ENCODE measurements at regions not wholly inside any gene's neighbourhood (a gene's known extent, or its start where the extent isn't known, plus 50 kb on each side); places are given as distances from the start of the nearest gene placed in this dataset.

DNA sequence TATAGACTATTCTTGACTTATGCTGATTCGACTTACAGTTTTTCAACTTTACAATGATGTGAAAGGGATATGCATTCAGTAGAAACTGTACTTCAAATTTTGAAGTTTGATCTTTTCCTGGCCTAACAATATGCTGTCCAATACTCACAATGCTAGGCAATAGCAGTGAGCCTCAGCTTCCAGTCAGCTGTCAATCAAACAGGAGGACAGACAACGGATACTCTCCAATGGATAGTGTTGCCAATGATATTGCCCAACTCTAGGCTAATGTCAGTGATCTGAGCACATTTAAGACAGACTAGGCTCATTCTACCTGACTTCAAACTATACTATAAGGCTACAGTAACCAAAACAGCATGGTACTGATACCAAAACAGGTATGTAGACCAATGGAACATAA, 55.0 kb upstream of the ZNF280D start:
- Mint-ChIP-seq H3K36me3 (no peaks in the 10 kb centered on the region), H3K9me3 (peaks cover 33% of the 10 kb centered on the region), H3K4me3 (no peak overlapping the region), H3K27me3 (ENCODE audit: low read depth) (no peaks in the 10 kb centered on the region), H3K27ac (no peak overlapping the region), H3K4me1 (no peaks in the 10 kb centered on the region)
- no peak for DNase-seq (ENCODE audit: low spot score in 2 of 2, unreplicated experiment in 2 of 2)
- TF ChIP-seq, protein P1, sequence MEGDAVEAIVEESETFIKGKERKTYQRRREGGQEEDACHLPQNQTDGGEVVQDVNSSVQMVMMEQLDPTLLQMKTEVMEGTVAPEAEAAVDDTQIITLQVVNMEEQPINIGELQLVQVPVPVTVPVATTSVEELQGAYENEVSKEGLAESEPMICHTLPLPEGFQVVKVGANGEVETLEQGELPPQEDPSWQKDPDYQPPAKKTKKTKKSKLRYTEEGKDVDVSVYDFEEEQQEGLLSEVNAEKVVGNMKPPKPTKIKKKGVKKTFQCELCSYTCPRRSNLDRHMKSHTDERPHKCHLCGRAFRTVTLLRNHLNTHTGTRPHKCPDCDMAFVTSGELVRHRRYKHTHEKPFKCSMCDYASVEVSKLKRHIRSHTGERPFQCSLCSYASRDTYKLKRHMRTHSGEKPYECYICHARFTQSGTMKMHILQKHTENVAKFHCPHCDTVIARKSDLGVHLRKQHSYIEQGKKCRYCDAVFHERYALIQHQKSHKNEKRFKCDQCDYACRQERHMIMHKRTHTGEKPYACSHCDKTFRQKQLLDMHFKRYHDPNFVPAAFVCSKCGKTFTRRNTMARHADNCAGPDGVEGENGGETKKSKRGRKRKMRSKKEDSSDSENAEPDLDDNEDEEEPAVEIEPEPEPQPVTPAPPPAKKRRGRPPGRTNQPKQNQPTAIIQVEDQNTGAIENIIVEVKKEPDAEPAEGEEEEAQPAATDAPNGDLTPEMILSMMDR (IDR thresholded peaks at IDR 0.05; ENCODE audit: unreplicated experiment), result no peak

DNA sequence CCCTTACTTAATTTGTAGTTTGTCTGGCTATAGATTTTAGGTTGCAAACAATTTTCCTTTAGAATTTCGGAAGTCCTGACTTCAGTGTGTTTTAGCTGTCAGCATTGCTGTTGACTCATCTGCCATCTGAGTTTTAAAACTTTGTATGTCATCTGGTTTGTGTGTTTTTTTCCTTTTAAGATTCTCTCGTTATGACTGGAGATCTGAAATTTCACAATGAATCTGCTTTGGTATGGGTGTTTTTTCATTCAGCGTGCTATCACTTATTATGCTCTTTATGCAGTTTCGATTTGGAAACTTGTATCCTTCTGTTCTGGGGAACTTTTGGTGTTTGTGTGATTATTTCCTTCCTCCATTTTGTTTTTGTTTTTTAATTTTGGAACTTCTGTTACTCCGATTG, 53.7 kb upstream of the ZNF280D start:
- Mint-ChIP-seq H3K27ac (no peak overlapping the region), H3K36me3 (no peaks in the 10 kb centered on the region), H3K4me3 (no peak overlapping the region)

DNA sequence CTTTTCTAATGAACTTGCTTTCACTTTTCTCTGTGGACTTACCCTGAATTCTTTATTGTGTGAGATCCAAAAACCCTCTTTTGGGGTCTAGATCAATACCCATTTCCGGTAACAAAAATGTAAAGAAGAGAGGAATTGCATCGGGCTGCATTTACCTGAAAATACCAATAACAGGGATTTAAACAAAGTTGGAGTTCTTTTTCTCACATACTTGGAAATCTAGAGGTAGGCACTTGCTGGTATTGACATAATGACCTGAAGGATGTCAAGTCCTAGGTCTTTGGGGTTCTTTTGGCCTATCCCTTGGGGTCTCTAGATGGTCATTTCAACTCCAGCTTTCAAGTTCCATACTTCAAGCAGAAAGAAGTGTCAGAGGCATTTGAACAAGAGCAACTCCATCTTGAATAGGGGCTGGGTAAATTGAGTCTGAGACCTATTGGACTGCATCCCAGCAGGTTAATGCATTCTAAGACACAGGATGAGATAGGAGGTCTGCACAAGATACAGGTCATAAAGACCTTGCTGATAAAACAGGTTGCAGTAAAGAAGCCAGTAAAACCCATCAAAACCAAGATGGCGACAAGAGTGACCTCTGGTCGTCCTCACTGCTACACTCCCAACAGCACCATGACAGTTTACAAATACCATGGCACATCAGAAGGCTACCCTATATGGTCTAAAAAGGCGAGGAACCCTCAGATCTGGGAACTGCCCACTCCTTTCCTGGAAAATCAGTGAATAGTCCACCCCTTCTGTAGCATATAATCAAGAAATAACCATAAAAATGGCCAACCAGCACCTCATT, 50.8 kb upstream of the ZNF280D start:
- no peak for DNase-seq (ENCODE audit: low spot score in 2 of 2, unreplicated experiment in 2 of 2)
- H3K4me1 Mint-ChIP-seq, result no peaks in the 10 kb centered on the region
- no peaks in the 10 kb centered on the region for H3K27me3 Mint-ChIP-seq (ENCODE audit: low read depth)
- no peak overlapping the region for H3K4me3 Mint-ChIP-seq
- H3K36me3 Mint-ChIP-seq, result no peaks in the 10 kb centered on the region
- H3K27ac Mint-ChIP-seq, result no peak overlapping the region
- TF ChIP-seq, protein P1 (IDR thresholded peaks at IDR 0.05; ENCODE audit: unreplicated experiment), result no peak
- H3K9me3 Mint-ChIP-seq, result peaks cover 21% of the 10 kb centered on the region

More for the DNA sequence above, 53.7 kb upstream of the ZNF280D start:
- no peaks in the 10 kb centered on the region for H3K27me3 Mint-ChIP-seq (ENCODE audit: low read depth)
- peaks cover 23% of the 10 kb centered on the region for H3K9me3 Mint-ChIP-seq
- no peaks in the 10 kb centered on the region for H3K4me1 Mint-ChIP-seq
- TF ChIP-seq, protein P1 (IDR thresholded peaks at IDR 0.05; ENCODE audit: unreplicated experiment), result no peak
- DNase-seq (ENCODE audit: low spot score in 2 of 2, unreplicated experiment in 2 of 2), result no peak

DNA sequence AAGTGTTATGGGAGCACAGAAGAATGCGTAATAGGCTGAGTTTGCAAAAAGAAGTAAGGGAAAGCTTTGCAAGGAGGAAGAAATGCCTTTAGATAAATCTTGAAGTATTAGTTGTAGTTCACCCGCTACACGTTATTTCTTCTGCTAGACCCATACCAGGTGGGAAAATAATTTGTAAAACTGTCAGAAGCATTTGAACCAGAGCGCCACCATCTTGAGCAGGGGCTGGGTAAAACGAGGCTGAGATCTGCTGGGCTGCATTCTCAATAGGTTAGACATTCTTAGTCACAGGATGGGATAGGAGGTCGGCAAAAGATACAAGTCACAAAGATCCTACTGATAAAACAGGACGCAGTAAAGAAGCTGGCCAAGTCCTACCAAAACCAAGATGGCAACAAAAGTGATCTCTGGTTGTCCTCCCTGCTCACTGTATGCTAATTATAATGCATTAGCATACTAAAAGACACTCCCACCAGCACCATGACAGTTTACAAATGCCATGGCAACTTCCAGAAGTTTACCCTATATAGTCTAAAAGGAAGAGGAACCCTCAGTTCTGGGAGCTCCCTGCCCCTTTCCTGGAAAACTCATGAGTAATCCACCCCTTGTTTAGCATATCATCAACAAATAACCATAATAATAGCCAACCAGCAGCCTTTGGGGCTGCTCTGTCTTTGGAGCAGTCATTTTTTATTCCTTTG, 50.0 kb upstream of the ZNF280D start:
- Mint-ChIP-seq H3K36me3 (no peaks in the 10 kb centered on the region), H3K27me3 (ENCODE audit: low read depth) (no peaks in the 10 kb centered on the region), H3K4me3 (no peak overlapping the region), H3K4me1 (no peaks in the 10 kb centered on the region), H3K27ac (no peak overlapping the region), H3K9me3 (peaks cover 17% of the 10 kb centered on the region)
- no peak for DNase-seq (ENCODE audit: low spot score in 2 of 2, unreplicated experiment in 2 of 2)
- TF ChIP-seq, protein P1 (IDR thresholded peaks at IDR 0.05; ENCODE audit: unreplicated experiment), result no peak

All from mesothelial cell of epicardium (in vitro differentiated cells).